ENCODE measurements at regions not wholly inside any gene's neighbourhood (a gene's known extent, or its start where the extent isn't known, plus 50 kb on each side); places are given as distances from the start of the nearest gene placed in this dataset.
"Not testable (repeated sequence)": the region's sequence is repeated elsewhere in the genome, so short reads cannot be mapped to it uniquely, and the experiment has no call there.

- no peak for DNase-seq
- intact Hi-C loops (cut with DNase I), result no loop called here
Observed at GRCh38 chr6:135644394-135644793, 146.9 kb upstream of the AHI1 start.

DNA sequence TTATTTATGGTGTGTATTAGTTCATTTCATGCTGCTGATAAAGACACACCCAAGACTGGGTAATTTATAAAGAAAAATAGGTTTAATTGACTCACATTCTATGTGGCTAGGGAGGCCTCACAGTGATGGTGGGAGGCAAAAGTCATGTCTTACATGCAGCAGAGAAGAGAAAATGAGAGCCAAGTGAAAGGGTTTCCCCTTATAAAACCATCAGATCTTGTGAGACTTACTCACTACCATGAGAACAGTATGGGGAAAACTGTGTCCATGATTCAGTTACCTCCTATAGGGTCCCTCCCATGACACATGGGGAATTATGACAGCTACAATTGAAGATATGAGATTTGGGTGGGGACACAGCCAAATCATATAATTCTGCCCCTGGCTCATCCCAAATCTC is 150.0 kb upstream of the AHI1 start:
- intact Hi-C loops (cut with DNase I), result no loop called here
- DNase-seq, result no peak

DNA sequence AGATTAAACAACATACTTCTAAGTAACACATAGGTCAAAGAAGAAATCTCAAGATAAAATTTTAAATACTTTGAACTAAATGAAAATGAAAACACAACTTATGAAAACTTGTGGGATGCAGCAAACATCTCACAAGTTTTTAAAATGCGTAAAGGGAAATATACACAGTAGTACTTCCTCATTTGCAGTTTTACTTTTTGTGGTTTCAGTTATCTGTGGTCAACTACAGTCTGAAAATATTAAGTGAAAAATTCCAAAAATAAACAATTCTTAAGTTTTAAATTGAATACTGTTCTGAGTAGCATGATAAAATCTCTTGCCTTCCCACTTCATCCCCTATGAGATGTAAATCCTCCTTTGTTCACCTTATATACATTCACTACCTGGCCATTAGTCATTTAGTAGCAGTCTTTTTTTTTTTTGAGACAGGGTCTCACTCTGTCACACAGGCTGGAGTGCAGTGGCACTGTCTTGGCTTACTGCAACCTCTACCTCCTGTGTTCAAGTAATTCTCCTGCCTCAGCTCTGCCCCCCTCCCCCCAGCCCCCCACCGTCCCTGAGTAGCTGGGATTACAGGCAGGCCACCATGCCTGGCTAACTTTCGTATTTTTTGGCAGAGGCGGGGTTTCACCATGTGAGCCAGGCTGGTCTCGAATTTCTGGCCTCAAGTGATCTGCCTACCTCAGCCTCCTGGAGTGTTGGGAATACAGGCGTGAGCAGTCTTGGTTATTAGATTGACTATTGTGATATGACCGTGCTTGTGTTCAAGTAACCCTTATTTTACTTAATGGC is 154.6 kb upstream of the AHI1 start:
- no peak for DNase-seq
- intact Hi-C loops (cut with DNase I), result no loop called here

- intact Hi-C loops (cut with DNase I), result no loop called here
- no peak for DNase-seq
Observed at GRCh38 chr6:135655055-135655454, 157.5 kb upstream of the AHI1 start.

DNA sequence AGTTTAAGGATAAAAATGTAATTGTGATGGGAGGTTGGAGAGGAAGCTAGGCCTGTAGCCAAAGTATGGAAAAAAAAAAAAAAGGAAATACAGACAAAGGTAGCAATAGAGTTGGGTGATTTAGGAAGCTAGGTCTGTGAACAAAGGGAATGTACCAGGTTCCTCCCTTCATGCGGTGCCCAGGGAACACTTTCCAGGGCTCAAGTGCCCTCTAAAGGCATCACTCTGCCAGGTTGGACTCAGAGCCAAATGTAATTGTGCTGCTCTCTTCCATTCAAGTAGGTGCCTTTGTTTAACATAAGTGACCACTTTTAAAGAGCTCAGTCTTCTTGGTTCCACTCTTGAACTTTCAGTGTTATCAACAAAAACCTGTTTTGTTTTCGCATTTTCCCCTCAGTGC is 159.7 kb upstream of the AHI1 start:
- intact Hi-C loops (cut with DNase I), result no loop called here
- no peak for DNase-seq

- intact Hi-C loops (cut with DNase I), result no loop called here
- no peak for DNase-seq
Observed at GRCh38 chr6:135658481-135658880, 160.9 kb upstream of the AHI1 start.

DNA sequence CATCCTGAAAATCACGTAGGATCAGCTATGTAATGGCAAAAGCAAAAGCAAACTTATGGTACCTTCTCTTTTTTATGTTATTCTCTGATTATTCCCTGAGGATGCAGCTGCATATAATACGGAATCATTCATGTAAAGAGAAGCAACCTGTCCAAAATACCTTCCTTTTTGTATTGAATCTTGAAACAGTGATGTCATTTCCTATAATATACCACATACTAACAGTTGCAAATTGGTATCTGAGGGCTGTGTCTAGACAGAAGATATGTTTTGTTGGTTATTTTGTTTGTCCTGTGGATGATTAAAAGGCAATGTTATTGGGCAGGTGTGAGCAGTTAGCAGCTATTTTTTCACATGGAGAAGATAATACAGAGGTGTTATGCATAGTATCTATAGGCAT is 161.4 kb upstream of the AHI1 start:
- no peak for DNase-seq
- intact Hi-C loops (cut with DNase I), result no loop called here

GRCh38 chr6:135664527-135664926 is 167.0 kb upstream of the AHI1 start:
- no peak for DNase-seq
- intact Hi-C loops (cut with DNase I), result no loop called here

DNA sequence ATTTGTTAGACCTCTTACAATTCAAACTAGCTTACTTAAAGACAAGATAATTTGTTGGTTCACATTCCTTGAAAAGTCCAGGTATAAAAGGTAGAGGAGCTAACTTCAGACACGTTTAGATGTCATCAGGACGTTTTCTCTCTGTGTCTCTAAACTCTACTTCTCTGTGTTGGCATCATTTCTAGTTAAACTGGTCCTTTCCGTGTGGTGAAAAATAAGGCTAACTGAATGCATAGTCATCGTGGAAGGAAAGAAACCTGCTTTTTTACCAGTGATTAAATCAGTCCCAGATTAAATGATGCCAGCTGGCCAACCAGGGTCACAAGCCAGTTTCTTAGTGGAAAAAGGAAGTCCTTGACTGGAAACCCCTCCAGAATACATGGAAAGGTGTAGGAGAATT is 168.4 kb upstream of the AHI1 start:
- intact Hi-C loops (cut with DNase I), result no loop called here
- no peak for DNase-seq

DNA sequence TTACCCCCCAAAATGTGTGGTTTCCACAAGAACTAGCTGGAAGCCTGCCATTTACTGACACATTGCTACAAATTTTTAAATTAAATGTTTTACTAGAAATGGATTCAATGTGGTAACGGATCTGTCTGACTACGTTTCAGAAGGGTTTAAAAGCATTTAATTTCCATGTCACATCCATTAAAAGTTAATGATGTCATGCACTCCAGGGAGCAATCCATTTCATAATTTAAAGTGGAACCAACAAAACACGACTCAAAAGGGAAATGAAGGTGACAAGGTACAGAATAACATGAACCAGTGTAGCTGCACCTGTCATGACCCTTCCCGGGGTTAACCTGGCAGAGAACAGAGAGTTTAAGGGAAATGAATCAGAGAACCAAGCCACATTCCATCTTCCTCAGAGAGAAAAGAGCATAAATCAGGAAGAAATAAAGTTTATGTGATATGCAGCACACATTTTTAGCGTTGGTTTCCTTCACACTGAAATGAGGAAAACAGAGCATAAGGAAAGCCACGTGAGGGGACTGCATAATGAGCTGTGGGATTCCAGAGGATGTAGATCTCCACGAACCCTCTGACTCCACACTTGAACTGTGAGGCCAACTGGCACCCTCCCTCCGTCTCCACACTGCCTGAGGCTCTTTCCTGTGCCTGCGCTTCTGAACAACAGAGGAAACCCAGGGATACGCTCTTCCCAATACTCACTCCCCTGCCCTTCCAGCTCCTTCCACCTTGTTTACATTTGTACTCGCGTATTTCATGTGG is 170.3 kb upstream of the AHI1 start:
- intact Hi-C loops (cut with DNase I), result no loop called here
- peak in 3 of 10 donors; percentile 3 to 77 (median 19) for DNase-seq

DNA sequence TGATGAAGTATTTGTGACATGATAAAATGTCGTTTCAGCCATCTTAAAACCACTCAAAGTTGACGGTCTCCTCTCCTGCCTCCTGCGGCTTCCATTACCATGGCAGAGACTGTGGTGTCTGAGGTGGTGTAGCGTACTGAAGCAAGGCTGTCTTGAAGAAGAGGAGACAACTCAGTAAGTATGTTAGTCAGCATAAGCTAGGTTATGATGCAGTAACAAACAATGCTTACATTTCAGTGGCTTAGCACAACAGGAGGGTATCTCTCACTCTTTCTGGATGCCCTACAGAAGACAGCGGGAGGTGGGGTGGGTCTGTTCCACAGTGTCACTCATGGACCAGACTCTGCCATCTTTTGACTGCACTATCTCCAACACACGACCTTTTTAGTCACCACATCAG is 174.7 kb upstream of the AHI1 start:
- DNase-seq, result no peak
- intact Hi-C loops (cut with DNase I), result no loop called here

GRCh38 chr6:135673501-135674309 is 176.2 kb upstream of the AHI1 start:
- intact Hi-C loops (cut with DNase I), result no loop called here
- DNase-seq, result no peak

DNA sequence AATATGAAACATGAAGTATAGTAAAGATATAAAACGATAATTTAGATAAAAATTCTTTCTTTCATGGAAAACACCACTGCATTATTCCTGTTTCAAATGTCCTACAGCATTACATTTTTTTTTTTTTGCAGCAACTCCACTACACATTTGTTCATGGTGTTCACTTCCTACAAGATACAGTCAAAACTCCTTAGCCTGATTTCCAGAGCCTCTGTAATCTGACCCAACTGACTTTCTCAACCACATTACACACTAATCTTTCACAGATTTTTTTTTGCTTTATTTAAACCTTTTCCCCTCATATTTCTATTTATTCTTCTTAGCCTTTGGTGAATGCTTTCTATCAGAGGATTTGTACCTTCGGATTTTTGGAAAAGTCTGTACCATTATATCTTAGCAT is 176.5 kb upstream of the PDE7B start:
- intact Hi-C loops (cut with DNase I), result no loop called here
- no peak for DNase-seq

DNA sequence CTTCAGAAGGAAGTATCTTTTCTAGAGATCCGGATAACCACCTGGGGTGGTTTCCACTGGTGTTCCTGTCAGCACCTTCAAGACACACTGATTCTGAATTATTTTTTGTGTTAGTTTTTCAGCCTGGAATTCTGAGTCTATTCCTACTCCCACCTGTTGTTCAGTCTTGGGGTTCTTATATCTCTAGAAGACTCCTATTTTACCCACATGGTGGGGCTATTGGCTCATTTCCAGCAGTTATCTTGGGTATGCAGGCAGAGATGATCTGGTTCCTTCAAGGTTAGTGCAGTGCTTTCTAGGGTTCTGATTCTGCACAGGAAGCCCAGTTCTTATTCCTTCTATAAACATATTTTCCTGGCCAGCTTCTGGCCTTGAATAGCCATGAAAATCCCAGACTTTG is 175.6 kb upstream of the PDE7B start:
- no peak for DNase-seq
- intact Hi-C loops (cut with DNase I), result no loop called here

- no peak for DNase-seq
- intact Hi-C loops (cut with DNase I), result no loop called here
Observed at GRCh38 chr6:135680964-135681913, 170.3 kb upstream of the PDE7B start.

DNA sequence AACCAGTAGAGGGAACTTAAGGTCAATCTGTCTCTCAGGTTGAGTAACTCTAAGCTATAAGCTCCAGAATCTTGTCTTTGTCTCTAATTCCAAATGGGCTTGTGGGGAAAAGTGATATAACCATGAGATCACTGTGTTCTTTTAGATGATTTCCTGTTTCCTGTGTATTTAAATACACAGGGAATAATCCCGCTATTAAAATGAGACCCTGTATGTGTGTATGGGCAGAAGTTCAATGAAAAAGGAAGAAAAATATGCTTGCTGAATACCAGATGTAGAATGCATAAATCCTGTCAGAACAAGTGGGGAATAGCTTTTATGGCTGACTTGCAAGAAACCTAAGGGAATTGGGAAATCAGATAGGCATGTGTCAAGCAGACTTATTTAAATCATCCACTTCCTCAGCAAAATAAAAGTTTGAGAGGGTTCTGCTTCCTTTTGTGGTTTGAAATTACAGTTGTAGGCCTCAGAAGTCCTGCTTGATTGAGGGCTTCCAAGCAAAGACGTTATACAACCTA is 164.7 kb upstream of the PDE7B start:
- intact Hi-C loops (cut with DNase I), result no loop called here
- DNase-seq, result no peak

GRCh38 chr6:135688476-135688875 is 163.0 kb upstream of the PDE7B start:
- DNase-seq; intact Hi-C loops (cut with DNase I): not testable (repeated sequence)

DNA sequence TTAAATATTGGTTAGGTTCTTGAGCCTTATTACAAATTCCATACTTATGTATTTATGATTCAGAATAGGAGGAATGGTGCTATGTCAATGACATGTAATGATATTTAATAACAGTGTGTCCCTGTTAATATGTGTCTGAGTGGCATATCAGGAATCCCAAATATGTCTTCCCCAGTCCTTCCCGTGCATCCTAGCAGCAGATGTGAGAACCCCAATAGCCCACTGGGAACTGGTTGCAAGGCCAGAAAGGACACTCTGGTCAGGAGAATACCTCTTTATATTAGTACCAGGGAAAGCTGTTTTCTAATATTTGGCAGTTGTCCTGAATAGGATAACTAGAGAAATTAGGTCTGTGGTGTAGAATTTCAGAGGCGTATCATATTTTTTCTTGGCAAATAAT is 159.1 kb upstream of the PDE7B start:
- no peak for DNase-seq
- intact Hi-C loops (cut with DNase I), result no loop called here

GRCh38 chr6:135693811-135694370 is 157.6 kb upstream of the PDE7B start:
- intact Hi-C loops (cut with DNase I), result no loop called here
- no peak for DNase-seq

- intact Hi-C loops (cut with DNase I), result no loop called here
- DNase-seq, result no peak
Observed at GRCh38 chr6:135699705-135700104, 151.8 kb upstream of the PDE7B start.
